HG03097 (cell line): ENCODE measurements at regions not wholly inside any gene's neighbourhood (a gene's known extent, or its start where the extent isn't known, plus 50 kb on each side); places are given as distances from the start of the nearest gene placed in this dataset.
"Not testable (repeated sequence)": the region's sequence is repeated elsewhere in the genome, so short reads cannot be mapped to it uniquely, and the experiment has no call there.

Experiments
- ATAC-seq: cut with Tn5 transposase; IDR thresholded peaks from one replicate; pipeline ENCODE4 v1.9.1; 2021; ENCODE audit not compliant: unreplicated experiment, low FRiP score

- no peak for ATAC-seq
Measured at GRCh38 chr7:91355695-91356435, 91.6 kb downstream of the FZD1 start.

- no peak for ATAC-seq
Measured at GRCh38 chr7:91356915-91357314, 92.7 kb downstream of the FZD1 start.

GRCh38 chr7:91357379-91357778, 93.1 kb downstream of the FZD1 start:
- ATAC-seq = no peak

- ATAC-seq = no peak
Measured at GRCh38 chr7:91357901-91358300, 93.7 kb downstream of the FZD1 start.

GRCh38 chr7:91358303-91358702, 94.1 kb downstream of the FZD1 start:
- ATAC-seq = no peak

- ATAC-seq = not testable (repeated sequence)
Measured at GRCh38 chr7:91365097-91365496, 100.9 kb downstream of the FZD1 start.

- no peak for ATAC-seq
Measured at GRCh38 chr7:91366091-91366490, 101.9 kb downstream of the FZD1 start.

GRCh38 chr7:91367812-91368578, 103.8 kb downstream of the FZD1 start:
- ATAC-seq = no peak

GRCh38 chr7:91372323-91372722, 108.1 kb downstream of the FZD1 start:
- no peak for ATAC-seq

GRCh38 chr7:91373111-91373800, 109.0 kb downstream of the FZD1 start:
- ATAC-seq = no peak

- ATAC-seq = no peak
Measured at GRCh38 chr7:91374321-91374989, 110.2 kb downstream of the FZD1 start.

- no peak for ATAC-seq
Measured at GRCh38 chr7:91375378-91375777, 111.1 kb downstream of the FZD1 start.

- no peak for ATAC-seq
Measured at GRCh38 chr7:91378131-91378530, 113.9 kb downstream of the FZD1 start.

- ATAC-seq = no peak
Measured at GRCh38 chr7:91379236-91379635, 115.0 kb downstream of the FZD1 start.

GRCh38 chr7:91379991-91380390, 115.8 kb downstream of the FZD1 start:
- no peak for ATAC-seq

- no peak for ATAC-seq
Measured at GRCh38 chr7:91383053-91383904, 119.0 kb downstream of the FZD1 start.

- no peak for ATAC-seq
Measured at GRCh38 chr7:91383905-91384274, 119.7 kb downstream of the FZD1 start.

GRCh38 chr7:91394757-91395156, 130.5 kb downstream of the FZD1 start:
- not testable (repeated sequence) for ATAC-seq

GRCh38 chr7:91395313-91395712, 131.1 kb downstream of the FZD1 start:
- ATAC-seq = not testable (repeated sequence)

- no peak for ATAC-seq
Measured at GRCh38 chr7:91397096-91397495, 132.9 kb downstream of the FZD1 start.
